Heart left ventricle (tissue), 13 donors: ENCODE measurements at regions not wholly inside any gene's neighbourhood (a gene's known extent, or its start where the extent isn't known, plus 50 kb on each side); places are given as distances from the start of the nearest gene placed in this dataset.

Experiments
- CTCF ChIP-seq, 12 donors: fragments of 200-600 bp; sonication (generic) in 4 of 12; IDR thresholded peaks; one replicate each; pipeline versions ENCODE4 v1.5.0 to v1.8.0; 2018 to 2022; ENCODE audit warnings: antibody characterized with exemption in 12 of 12, mild to moderate bottlenecking in 5 of 12
- POLR2A ChIP-seq, 2 donors: fragments of 450-650 bp; IDR thresholded peaks; one replicate each; pipeline ENCODE4 v1.6.1; 2017; ENCODE audit warnings: antibody characterized with exemption in 2 of 2, mild to moderate bottlenecking in 2 of 2, moderate library complexity in 2 of 2
- donor health status: ischemic (EF 13 %, LVEDD 7.1; RV severe dilation, severe dysfunction).
- donor health status: DM: no; HTN: yes; CAD: no.
- donor health status: DM: no; HTN: no; CAD: no.
- donor health status: ischemic (EF 25% LVEDD 6.9; RV normal size, moderate dysfunction).
- donor health status: ischemic (EF 25% LVEDD 5.7; RV mildly dilated, moderate dysfunction).
- donor health status: ischemic (EF 35%, LVEDD 5.7; RV mildly dilated, moderate dysfunction).
- donor health status: nonischemic (EF 11% LVEDD 7.7; RV severe dilation, severe dysfunction).
- donor health status: DM: yes; HTN: yes; CAD: no.
- donor health status: PGD.
- donor health status: ischemic (EF 29% LVEDD 5.4; RV normal size, mild dysfunction).
- donor health status: nonischemic (EF 23%, LVEDD 6.1; RV moderate dilation, normal function).

GRCh38 chr1:214220891-214221290 lies 60.1 kb upstream of the SMYD2 start:
- TF ChIP-seq CTCF (IDR thresholded peaks at IDR 0.05) = no peak
- no peak for TF ChIP-seq POLR2A (IDR thresholded peaks at IDR 0.05)
